ENCODE measurements at regions not wholly inside any gene's neighbourhood (a gene's known extent, or its start where the extent isn't known, plus 50 kb on each side); places are given as distances from the start of the nearest gene placed in this dataset.

DNA sequence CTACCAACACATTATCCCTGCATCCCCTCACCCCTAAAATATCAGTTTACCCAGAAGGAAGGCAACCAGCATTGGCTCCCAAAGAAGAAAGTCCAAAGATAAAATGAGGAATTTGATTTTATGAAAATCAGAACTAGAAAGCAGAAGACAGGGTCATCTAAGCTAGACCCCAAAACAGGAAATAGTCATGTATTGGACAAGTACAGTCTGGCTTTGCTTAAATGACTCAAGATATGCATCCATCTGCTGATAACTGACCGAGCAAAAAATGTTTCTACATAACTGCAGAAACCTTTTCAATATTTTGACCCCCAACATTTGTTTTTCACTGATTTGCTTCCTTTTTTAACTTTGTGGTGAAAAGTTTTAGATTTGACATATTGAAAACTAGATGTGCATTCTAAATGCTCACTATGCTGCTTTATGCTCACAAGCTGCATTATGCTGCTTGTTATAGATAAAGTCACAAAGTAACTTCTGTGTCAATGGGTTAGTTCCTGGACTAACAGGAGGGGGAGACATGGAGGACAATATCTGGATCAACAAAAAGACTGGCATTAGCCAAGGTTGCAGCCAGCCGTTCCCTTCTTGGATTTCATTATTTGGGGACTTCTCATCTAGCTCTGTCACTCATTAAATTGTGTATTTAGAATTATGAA is 227.0 kb downstream of the INHBA start:
- Histone ChIP-seq H4K20me1 (ENCODE audit: insufficient read depth, poor library complexity, severe bottlenecking) (no peaks in the 10 kb centered on the region), H3K27me3 (no peaks in the 10 kb centered on the region), H3K27ac (no peak overlapping the region), H2AFZ (no peak overlapping the region), H3K36me3 (replicated peaks; ENCODE audit: insufficient read depth, low read depth) (no peaks in the 10 kb centered on the region), H3K9me2 (replicated peaks; ENCODE audit: insufficient read depth) (no peaks in the 10 kb centered on the region), H3K4me1 (ENCODE audit: insufficient read depth) (no peaks in the 10 kb centered on the region), H3K9me3 (ENCODE audit: low read depth) (no peaks in the 10 kb centered on the region), H3K79me2 (no peaks in the 10 kb centered on the region), H3K4me2 (no peak overlapping the region), H3K4me3 (no peak overlapping the region)
- no peak for DNase-seq (ENCODE audit: low spot score)
- WGBS (ENCODE audit: low lambda C conversion rate, missing lambda C conversion rate): 56% methylated on average over 2 of the region's 2 CpGs
- TF ChIP-seq EZH2phosphoT487 (IDR thresholded peaks at IDR 0.05; ENCODE audit: low read depth, severe bottlenecking, unreplicated experiment) (no peak), EZH2 (IDR thresholded peaks at IDR 0.05; ENCODE audit: borderline replicate concordance) (no peak)
- TF ChIP-seq, protein P1, sequence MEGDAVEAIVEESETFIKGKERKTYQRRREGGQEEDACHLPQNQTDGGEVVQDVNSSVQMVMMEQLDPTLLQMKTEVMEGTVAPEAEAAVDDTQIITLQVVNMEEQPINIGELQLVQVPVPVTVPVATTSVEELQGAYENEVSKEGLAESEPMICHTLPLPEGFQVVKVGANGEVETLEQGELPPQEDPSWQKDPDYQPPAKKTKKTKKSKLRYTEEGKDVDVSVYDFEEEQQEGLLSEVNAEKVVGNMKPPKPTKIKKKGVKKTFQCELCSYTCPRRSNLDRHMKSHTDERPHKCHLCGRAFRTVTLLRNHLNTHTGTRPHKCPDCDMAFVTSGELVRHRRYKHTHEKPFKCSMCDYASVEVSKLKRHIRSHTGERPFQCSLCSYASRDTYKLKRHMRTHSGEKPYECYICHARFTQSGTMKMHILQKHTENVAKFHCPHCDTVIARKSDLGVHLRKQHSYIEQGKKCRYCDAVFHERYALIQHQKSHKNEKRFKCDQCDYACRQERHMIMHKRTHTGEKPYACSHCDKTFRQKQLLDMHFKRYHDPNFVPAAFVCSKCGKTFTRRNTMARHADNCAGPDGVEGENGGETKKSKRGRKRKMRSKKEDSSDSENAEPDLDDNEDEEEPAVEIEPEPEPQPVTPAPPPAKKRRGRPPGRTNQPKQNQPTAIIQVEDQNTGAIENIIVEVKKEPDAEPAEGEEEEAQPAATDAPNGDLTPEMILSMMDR (IDR thresholded peaks at IDR 0.05; ENCODE audit: poor library complexity): no peak

DNA sequence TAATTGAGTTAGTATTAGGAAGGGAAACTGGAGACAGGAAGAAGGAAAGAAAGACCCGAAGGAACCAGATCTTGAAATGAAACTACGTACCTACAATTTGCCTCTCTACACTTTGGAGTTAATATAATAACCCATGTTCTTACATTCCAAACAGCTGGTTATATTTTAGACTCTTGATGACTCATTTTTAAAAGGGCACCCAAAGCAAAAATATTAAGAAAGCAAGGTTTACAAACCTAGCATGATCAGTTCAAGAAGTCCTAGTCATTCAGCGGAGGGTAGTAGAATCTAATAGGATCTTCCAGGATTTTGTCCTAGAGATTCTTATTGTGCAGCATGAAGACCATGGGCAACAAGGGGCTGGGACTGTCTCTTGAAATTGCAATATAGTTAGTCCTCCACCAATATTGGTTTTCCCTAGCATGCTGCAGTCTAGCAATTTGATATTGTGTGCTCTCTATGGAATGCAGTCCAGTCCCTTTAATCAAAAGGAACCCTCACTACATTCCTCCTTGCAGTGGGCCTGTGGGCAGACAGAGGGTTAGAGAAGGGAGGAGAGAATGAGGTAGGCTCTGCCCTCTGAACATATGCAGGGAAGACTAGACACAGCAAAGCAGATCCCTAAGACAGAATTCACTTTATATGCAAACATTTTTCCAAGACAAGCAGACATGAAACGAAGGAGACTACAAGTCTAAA is 230.3 kb downstream of the INHBA start:
- no peaks in the 10 kb centered on the region for H3K27me3 ChIP-seq
- H3K27ac ChIP-seq: no peak overlapping the region
- no peaks in the 10 kb centered on the region for H4K20me1 ChIP-seq (ENCODE audit: insufficient read depth, poor library complexity, severe bottlenecking)
- no peaks in the 10 kb centered on the region for H3K36me3 ChIP-seq (replicated peaks; ENCODE audit: insufficient read depth, low read depth)
- WGBS (ENCODE audit: low lambda C conversion rate, missing lambda C conversion rate): 84% methylated on average over 4 of the region's 4 CpGs
- H3K4me3 ChIP-seq: no peak overlapping the region
- no peak for DNase-seq (ENCODE audit: low spot score)
- H3K9me2 ChIP-seq (replicated peaks; ENCODE audit: insufficient read depth): no peaks in the 10 kb centered on the region
- TF ChIP-seq EZH2phosphoT487 (IDR thresholded peaks at IDR 0.05; ENCODE audit: low read depth, severe bottlenecking, unreplicated experiment) (no peak), EZH2 (IDR thresholded peaks at IDR 0.05; ENCODE audit: borderline replicate concordance) (no peak)
- TF ChIP-seq, protein P1 (IDR thresholded peaks at IDR 0.05; ENCODE audit: poor library complexity): no peak
- no peaks in the 10 kb centered on the region for H3K9me3 ChIP-seq (ENCODE audit: low read depth)
- H3K79me2 ChIP-seq: no peaks in the 10 kb centered on the region
- no peak overlapping the region for H3K4me2 ChIP-seq
- H3K4me1 ChIP-seq (ENCODE audit: insufficient read depth): no peaks in the 10 kb centered on the region
- no peak overlapping the region for H2AFZ ChIP-seq

DNA sequence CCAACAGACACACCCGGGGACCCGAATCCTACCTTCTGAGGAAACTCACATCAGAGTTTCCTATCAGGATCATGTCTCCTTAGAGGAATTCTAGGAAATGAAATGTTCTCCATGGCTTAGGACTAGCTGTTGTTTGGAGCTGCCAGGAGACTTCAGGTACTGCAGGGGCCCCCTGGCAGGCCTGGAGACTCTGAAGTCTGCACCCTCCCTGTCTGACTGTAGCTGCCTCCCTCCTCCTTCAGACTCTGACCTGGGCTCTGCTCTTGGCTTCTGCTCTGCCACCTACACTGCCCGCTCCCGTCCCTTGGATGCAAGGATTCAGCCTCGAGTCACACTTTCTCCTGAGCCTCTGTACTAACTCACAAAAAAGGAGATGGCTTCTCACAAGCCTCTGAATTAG is 232.8 kb downstream of the INHBA start:
- TF ChIP-seq EZH2phosphoT487 (IDR thresholded peaks at IDR 0.05; ENCODE audit: low read depth, severe bottlenecking, unreplicated experiment) (no peak), EZH2 (IDR thresholded peaks at IDR 0.05; ENCODE audit: borderline replicate concordance) (no peak)
- TF ChIP-seq, protein P1 (IDR thresholded peaks at IDR 0.05; ENCODE audit: poor library complexity): no peak
- H3K9me2 ChIP-seq (replicated peaks; ENCODE audit: insufficient read depth): no peaks in the 10 kb centered on the region
- H3K27ac ChIP-seq: no peak overlapping the region

More for the DNA sequence above, 232.8 kb downstream of the INHBA start:
- H3K27me3 ChIP-seq: no peaks in the 10 kb centered on the region
- WGBS (ENCODE audit: low lambda C conversion rate, missing lambda C conversion rate): 93% methylated on average over 5 of the region's 5 CpGs
- DNase-seq (ENCODE audit: low spot score): no peak
- H3K4me1 ChIP-seq (ENCODE audit: insufficient read depth): peaks cover 5% of the 10 kb centered on the region
- H3K9me3 ChIP-seq (ENCODE audit: low read depth): no peaks in the 10 kb centered on the region
- no peak overlapping the region for H2AFZ ChIP-seq
- no peaks in the 10 kb centered on the region for H3K36me3 ChIP-seq (replicated peaks; ENCODE audit: insufficient read depth, low read depth)
- no peak overlapping the region for H3K4me3 ChIP-seq
- no peaks in the 10 kb centered on the region for H3K79me2 ChIP-seq
- H4K20me1 ChIP-seq (ENCODE audit: insufficient read depth, poor library complexity, severe bottlenecking): no peaks in the 10 kb centered on the region
- H3K4me2 ChIP-seq: no peak overlapping the region
